ENCODE measurements at regions not wholly inside any gene's neighbourhood (a gene's known extent, or its start where the extent isn't known, plus 50 kb on each side); places are given as distances from the start of the nearest gene placed in this dataset.

DNA sequence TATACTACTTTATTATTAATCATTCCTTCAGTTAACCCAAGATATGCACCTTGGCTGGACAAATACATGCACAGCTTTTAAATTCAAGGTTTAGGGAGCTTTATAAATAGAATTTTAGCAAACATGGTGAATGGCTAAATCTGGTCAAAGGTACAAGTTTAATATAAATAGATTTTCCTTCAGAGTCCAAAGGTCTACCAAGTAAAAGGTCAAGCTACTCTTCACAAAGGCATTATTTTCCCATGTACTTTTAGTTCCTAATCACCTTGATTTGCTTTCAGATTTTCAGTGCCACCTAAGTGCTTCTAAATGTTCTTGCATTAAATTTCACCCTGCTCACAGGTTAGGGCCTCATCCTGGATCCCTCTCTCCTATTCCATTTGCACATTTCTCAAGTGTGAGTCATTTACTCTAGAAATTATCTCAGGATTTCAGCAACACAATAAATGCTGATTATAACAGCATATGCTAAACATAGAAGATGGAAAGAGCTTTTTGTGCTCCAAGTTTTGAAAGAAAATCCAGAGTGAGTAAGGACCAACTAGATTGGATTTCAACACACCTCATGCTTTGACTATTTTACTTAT lies 459.4 kb upstream of the ITGA1 start:
- no peak overlapping the region for H3K27ac Mint-ChIP-seq (ENCODE audit: unreplicated experiment)

GRCh38 chr5:52331725-52332124 lies 456.0 kb upstream of the ITGA1 start:
- Mint-ChIP-seq H3K27me3 (ENCODE audit: unreplicated experiment) (peaks cover 1% of the 10 kb centered on the region), H3K9me3 (ENCODE audit: unreplicated experiment) (peaks cover 6% of the 10 kb centered on the region), H3K4me3 (ENCODE audit: unreplicated experiment) (no peak overlapping the region), H3K4me1 (ENCODE audit: low read depth, unreplicated experiment) (peaks cover 5% of the 10 kb centered on the region), H3K36me3 (ENCODE audit: unreplicated experiment) (peaks cover 5% of the 10 kb centered on the region), H3K27ac (ENCODE audit: unreplicated experiment) (no peak overlapping the region)
- TF ChIP-seq, protein P1, sequence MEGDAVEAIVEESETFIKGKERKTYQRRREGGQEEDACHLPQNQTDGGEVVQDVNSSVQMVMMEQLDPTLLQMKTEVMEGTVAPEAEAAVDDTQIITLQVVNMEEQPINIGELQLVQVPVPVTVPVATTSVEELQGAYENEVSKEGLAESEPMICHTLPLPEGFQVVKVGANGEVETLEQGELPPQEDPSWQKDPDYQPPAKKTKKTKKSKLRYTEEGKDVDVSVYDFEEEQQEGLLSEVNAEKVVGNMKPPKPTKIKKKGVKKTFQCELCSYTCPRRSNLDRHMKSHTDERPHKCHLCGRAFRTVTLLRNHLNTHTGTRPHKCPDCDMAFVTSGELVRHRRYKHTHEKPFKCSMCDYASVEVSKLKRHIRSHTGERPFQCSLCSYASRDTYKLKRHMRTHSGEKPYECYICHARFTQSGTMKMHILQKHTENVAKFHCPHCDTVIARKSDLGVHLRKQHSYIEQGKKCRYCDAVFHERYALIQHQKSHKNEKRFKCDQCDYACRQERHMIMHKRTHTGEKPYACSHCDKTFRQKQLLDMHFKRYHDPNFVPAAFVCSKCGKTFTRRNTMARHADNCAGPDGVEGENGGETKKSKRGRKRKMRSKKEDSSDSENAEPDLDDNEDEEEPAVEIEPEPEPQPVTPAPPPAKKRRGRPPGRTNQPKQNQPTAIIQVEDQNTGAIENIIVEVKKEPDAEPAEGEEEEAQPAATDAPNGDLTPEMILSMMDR (IDR thresholded peaks at IDR 0.05; ENCODE audit: partially characterized antibody, unreplicated experiment), result no peak
- DNase-seq, result no peak

More for the DNA sequence above, 459.4 kb upstream of the ITGA1 start:
- H3K9me3 Mint-ChIP-seq (ENCODE audit: unreplicated experiment), result peaks cover 1% of the 10 kb centered on the region
- no peaks in the 10 kb centered on the region for H3K36me3 Mint-ChIP-seq (ENCODE audit: unreplicated experiment)
- TF ChIP-seq, protein P1 (IDR thresholded peaks at IDR 0.05; ENCODE audit: partially characterized antibody, unreplicated experiment), result no peak
- DNase-seq, result no peak
- H3K4me3 Mint-ChIP-seq (ENCODE audit: unreplicated experiment), result no peak overlapping the region
- H3K4me1 Mint-ChIP-seq (ENCODE audit: low read depth, unreplicated experiment), result no peaks in the 10 kb centered on the region
- H3K27me3 Mint-ChIP-seq (ENCODE audit: unreplicated experiment), result no peaks in the 10 kb centered on the region

DNA sequence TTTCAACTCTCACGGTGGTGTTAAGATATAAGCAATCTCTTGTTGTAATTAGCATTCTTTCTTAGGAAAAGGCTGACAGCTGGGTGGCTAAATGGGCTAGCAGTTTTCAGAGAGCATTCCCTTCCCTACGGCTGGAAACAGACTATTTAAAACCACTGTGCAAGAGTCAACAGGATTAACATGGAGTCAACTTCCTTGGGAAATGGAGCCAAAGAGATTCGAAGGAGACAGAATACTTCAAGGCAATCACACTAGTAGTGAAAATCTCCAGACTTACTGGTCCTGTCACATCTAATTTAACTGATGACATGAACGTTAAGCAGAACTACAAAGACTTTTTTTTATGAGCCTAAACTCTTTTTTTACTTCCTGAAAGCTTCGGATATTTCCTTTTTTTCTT lies 453.3 kb upstream of the ITGA1 start:
- TF ChIP-seq, protein P1 (IDR thresholded peaks at IDR 0.05; ENCODE audit: partially characterized antibody, unreplicated experiment), result no peak
- no peak overlapping the region for H3K4me3 Mint-ChIP-seq (ENCODE audit: unreplicated experiment)
- peak overlapping the region; percentile 45 for H3K27ac Mint-ChIP-seq (ENCODE audit: unreplicated experiment)
- peaks cover 1% of the 10 kb centered on the region for H3K27me3 Mint-ChIP-seq (ENCODE audit: unreplicated experiment)
- peaks cover 5% of the 10 kb centered on the region for H3K36me3 Mint-ChIP-seq (ENCODE audit: unreplicated experiment)
- H3K9me3 Mint-ChIP-seq (ENCODE audit: unreplicated experiment), result peaks cover 11% of the 10 kb centered on the region
- DNase-seq, result no peak
- H3K4me1 Mint-ChIP-seq (ENCODE audit: low read depth, unreplicated experiment), result peaks cover 5% of the 10 kb centered on the region

DNA sequence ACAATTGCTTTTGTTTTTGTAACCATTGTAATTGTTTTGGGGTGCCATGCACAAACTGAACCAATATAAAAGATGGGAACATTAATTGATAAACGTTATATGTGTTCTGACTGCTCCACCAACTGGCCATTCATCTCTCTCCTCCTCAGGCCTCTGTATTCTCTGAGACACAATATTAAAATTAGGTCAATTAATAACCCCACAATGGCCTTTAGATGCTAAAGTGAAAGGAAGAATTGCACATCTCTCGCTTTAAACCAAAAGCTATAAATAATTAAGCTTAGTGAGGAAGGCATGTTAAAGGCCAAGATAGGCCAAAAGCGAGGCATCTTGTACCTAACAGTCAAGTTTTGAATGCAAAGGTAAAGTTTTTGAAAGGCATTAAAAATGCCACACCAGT lies 448.4 kb upstream of the ITGA1 start:
- TF ChIP-seq, protein P1 (IDR thresholded peaks at IDR 0.05; ENCODE audit: partially characterized antibody, unreplicated experiment), result no peak
- Mint-ChIP-seq H3K4me1 (ENCODE audit: low read depth, unreplicated experiment) (peaks cover 4% of the 10 kb centered on the region), H3K9me3 (ENCODE audit: unreplicated experiment) (peaks cover 9% of the 10 kb centered on the region), H3K36me3 (ENCODE audit: unreplicated experiment) (peaks cover 5% of the 10 kb centered on the region), H3K27me3 (ENCODE audit: unreplicated experiment) (peaks cover 1% of the 10 kb centered on the region), H3K4me3 (ENCODE audit: unreplicated experiment) (no peak overlapping the region), H3K27ac (ENCODE audit: unreplicated experiment) (no peak overlapping the region)
- DNase-seq, result no peak

DNA sequence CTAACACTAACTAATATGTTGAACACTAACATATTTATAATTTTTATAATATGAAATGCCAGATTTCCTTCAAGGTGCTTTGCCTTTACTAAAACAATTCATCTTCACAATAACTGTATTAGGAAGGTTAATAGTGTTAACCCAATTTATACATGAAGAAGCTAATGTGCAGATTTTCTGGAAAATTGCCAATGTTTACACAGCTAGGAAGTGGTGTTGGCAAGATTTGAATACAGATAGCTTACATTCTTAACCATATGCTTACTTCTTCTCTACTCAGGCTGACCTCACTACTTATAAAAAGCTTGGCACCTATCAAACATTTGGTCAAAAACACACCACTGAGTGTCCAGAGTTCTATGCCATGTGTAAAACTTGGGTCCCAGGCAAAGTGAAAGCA lies 445.4 kb upstream of the ITGA1 start:
- Mint-ChIP-seq H3K9me3 (ENCODE audit: unreplicated experiment) (peaks cover 1% of the 10 kb centered on the region), H3K4me3 (ENCODE audit: unreplicated experiment) (no peak overlapping the region)
- no peak for DNase-seq

More for the DNA sequence above, 445.4 kb upstream of the ITGA1 start:
- no peak overlapping the region for H3K27ac Mint-ChIP-seq (ENCODE audit: unreplicated experiment)
- peaks cover 2% of the 10 kb centered on the region for H3K4me1 Mint-ChIP-seq (ENCODE audit: low read depth, unreplicated experiment)
- H3K27me3 Mint-ChIP-seq (ENCODE audit: unreplicated experiment), result no peaks in the 10 kb centered on the region
- TF ChIP-seq, protein P1 (IDR thresholded peaks at IDR 0.05; ENCODE audit: partially characterized antibody, unreplicated experiment), result no peak
- H3K36me3 Mint-ChIP-seq (ENCODE audit: unreplicated experiment), result no peaks in the 10 kb centered on the region
